ENCODE measurements at regions not wholly inside any gene's neighbourhood (a gene's known extent, or its start where the extent isn't known, plus 50 kb on each side); places are given as distances from the start of the nearest gene placed in this dataset.

- Histone ChIP-seq H3K36me3 (replicated peaks in 1 of 2; ENCODE audit: control insufficient read depth in 1 of 2, insufficient read depth in 2 of 2, low read length in 1 of 2) (no peaks in the 10 kb centered on the region), H3K9ac (no peak overlapping the region), H3K27ac (ENCODE audit: low read depth in 2 of 2, low read length in 1 of 2) (peak overlapping the region in 1 of 2 experiments; percentile 59; a peak in 1 of 4 replicates), H3K27me3 (ENCODE audit: insufficient read depth) (no peaks in the 10 kb centered on the region), H4K20me1 (ENCODE audit: insufficient read depth) (no peaks in the 10 kb centered on the region), H3K4me1 (ENCODE audit: control insufficient read depth in 1 of 2, insufficient read depth in 2 of 2, low read depth in 1 of 2, low read length in 1 of 2) (peaks cover 0 to 12% of the 10 kb centered on the region in 2 experiments; a peak in 1 of 4 replicates), H3K4me3 (ENCODE audit: low read depth in 2 of 2, low read length in 1 of 2) (no peak overlapping the region), H3K9me3 (no peaks in the 10 kb centered on the region), H3K79me2 (ENCODE audit: insufficient read depth) (no peaks in the 10 kb centered on the region), H3F3A (replicated peaks; ENCODE audit: insufficient read depth) (peaks cover 4% of the 10 kb centered on the region), H3K4me2 (peak overlapping the region; percentile 6; the same call in 1 of the 2 replicates), H2AFZ (ENCODE audit: low read depth) (peak overlapping the region; percentile 31; the same call in 1 of the 2 replicates), H3K9me2 (no peaks in the 10 kb centered on the region)
- CTCF ChIA-PET = interaction anchor here (1.6 kb wide), 1 partner anchor 53 kb away, joined by 4 read pairs; no protein-coding TSS in a partner anchor
- no peak for DNase-seq
- no peak for TF ChIP-seq EZH2phosphoT487 (IDR thresholded peaks at IDR 0.05; ENCODE audit: borderline replicate concordance, low read depth)
- TF ChIP-seq JUND (IDR thresholded peaks at IDR 0.05) = peak; percentile 31; the same call in 1 of the 2 replicates
- TF ChIP-seq RAD21 (IDR thresholded peaks at IDR 0.05; ENCODE audit: low read length) = no peak
- TF ChIP-seq TEAD4 (IDR thresholded peaks at IDR 0.05; ENCODE audit: borderline replicate concordance, insufficient read depth) = peak; percentile 71; the same call in 1 of the 2 replicates
- TF ChIP-seq NFIC (IDR thresholded peaks at IDR 0.05; ENCODE audit: borderline replicate concordance) = peak; percentile 26; the same call in 1 of the 2 replicates
- TF ChIP-seq GABPA (IDR thresholded peaks at IDR 0.05; ENCODE audit: low read depth) = no peak
- peak; percentile 48; the same call in 1 of the 2 replicates for TF ChIP-seq TCF12 (IDR thresholded peaks at IDR 0.05)
- peak; percentile 68; the same call in 1 of the 2 replicates for TF ChIP-seq PBX3 (IDR thresholded peaks at IDR 0.05)
- peak in 1 of 2 experiments; percentile 61; a peak in 2 of 4 replicates for TF ChIP-seq EP300 (IDR thresholded peaks at IDR 0.05; ENCODE audit: borderline replicate concordance in 1 of 2, low read depth in 1 of 2, low read length in 1 of 2)
- 44% methylated on average over 6 of the region's 6 CpGs for WGBS (ENCODE audit: low lambda C conversion rate)
- POLR2A ChIA-PET = no interaction called here
Measured at GRCh38 chr11:109547356-109548027, 125.5 kb downstream of the C11orf87 start.

- Histone ChIP-seq H4K20me1 (ENCODE audit: insufficient read depth) (no peaks in the 10 kb centered on the region), H3K27ac (ENCODE audit: low read depth in 2 of 2, low read length in 1 of 2) (no peak overlapping the region), H3K4me2 (no peak overlapping the region; the same call in 1 of the 2 replicates), H3K4me1 (ENCODE audit: control insufficient read depth in 1 of 2, insufficient read depth in 2 of 2, low read depth in 1 of 2, low read length in 1 of 2) (peaks cover 0 to 9% of the 10 kb centered on the region in 2 experiments; a peak in 1 of 4 replicates), H3K36me3 (replicated peaks in 1 of 2; ENCODE audit: control insufficient read depth in 1 of 2, insufficient read depth in 2 of 2, low read length in 1 of 2) (no peaks in the 10 kb centered on the region), H3F3A (replicated peaks; ENCODE audit: insufficient read depth) (peaks cover 4% of the 10 kb centered on the region), H3K27me3 (ENCODE audit: insufficient read depth) (no peaks in the 10 kb centered on the region), H3K9me3 (no peaks in the 10 kb centered on the region), H3K79me2 (ENCODE audit: insufficient read depth) (no peaks in the 10 kb centered on the region), H2AFZ (ENCODE audit: low read depth) (peak overlapping the region; percentile 45; the same call in 1 of the 2 replicates), H3K4me3 (ENCODE audit: low read depth in 2 of 2, low read length in 1 of 2) (no peak overlapping the region), H3K9me2 (no peaks in the 10 kb centered on the region), H3K9ac (no peak overlapping the region)
- ChIA-PET CTCF (no interaction called here), POLR2A (no interaction called here)
- DNase-seq = no peak
- 64% methylated on average over 3 of the region's 3 CpGs for WGBS (ENCODE audit: low lambda C conversion rate)
- TF ChIP-seq TCF12 (IDR thresholded peaks at IDR 0.05) (0 out of 2 replicates have a peak, but pooled peaks have one; percentile 17), REST (IDR thresholded peaks at IDR 0.05; ENCODE audit: low read depth, low read length) (no peak), FOSL2 (IDR thresholded peaks at IDR 0.05; ENCODE audit: borderline replicate concordance, low read depth) (peak; percentile 7; the same call in 1 of the 2 replicates)
Measured at GRCh38 chr11:109552376-109552775, 130.4 kb downstream of the C11orf87 start.

Measured in SK-N-SH (cell line).